HepG2 (cell line): ENCODE measurements at regions not wholly inside any gene's neighbourhood (a gene's known extent, or its start where the extent isn't known, plus 50 kb on each side); places are given as distances from the start of the nearest gene placed in this dataset.

Experiments
- ATAC-seq: fragments of 200-7000 bp; cut with Tn5 transposase; 3 replicates; pipeline ENCODE4 v1.9.1; 2020; ENCODE audit warnings: mild to moderate bottlenecking, moderate library complexity
- BruUV-seq: library from RNA; stranded (reverse); fragments of 400-500 nt; replicated peaks from 2 replicates; lab custom pipeline; 2021; lab: Mats Ljungman, UMichigan
- CTCF ChIA-PET: fragments of 300-600 bp; formaldehyde crosslinking; extraction: SDS; loops from one replicate; lab custom pipeline; 2021; ENCODE audit warnings: low total read pairs, inconsistent platforms, low intra/inter-chr PET ratio; lab: Yijun Ruan, JAX
- POLR2A ChIA-PET: fragments of 350-600 bp; sonication (Branson Sonifier 250); formaldehyde crosslinking; loops from one replicate; lab custom pipeline; 2020; ENCODE audit warnings: antibody characterized with exemption, inconsistent platforms; lab: Yijun Ruan, JAX
- DNase-seq: peaks from one replicate; pipeline ENCODE4 v3.0.0-alpha.2; 2015; ENCODE audit warnings: low spot score
- FAIRE-seq: peaks from 3 replicates; lab custom pipeline; 2011; peaks lifted over from hg19 to GRCh38; lab: Jason Lieb, UNC
- H2AFZ ChIP-seq: one replicate; pipeline ENCODE4 v1.6.1; 2011; ENCODE audit warnings: low read length, inconsistent platforms
- H3K27ac ChIP-seq: fragments of 300-600 bp; 3 replicates; pipeline ENCODE4 v1.8.0; 2011; ENCODE audit warnings: mixed run types, mild to moderate bottlenecking, mixed read lengths, low read length, inconsistent platforms; ENCODE audit not compliant: insufficient read depth; ENCODE audit errors: extremely low read length
- H3K27me3 ChIP-seq, 2 experiments: fragments of 200-600 bp in 1 of 2; 2 replicates in 1 of 2; 3 replicates in 1 of 2; pipeline versions ENCODE4 v1.6.0 to v1.8.0; 2011; ENCODE audit warnings: low read length in 2 of 2, mild to moderate bottlenecking in 2 of 2, moderate library complexity in 2 of 2, inconsistent platforms in 1 of 2; ENCODE audit not compliant: insufficient read depth in 2 of 2, control insufficient read depth in 1 of 2
- H3K36me3 ChIP-seq, 2 experiments: fragments of 200-600 bp in 1 of 2; replicated peaks in 1 of 2; 2 replicates in 1 of 2; 3 replicates in 1 of 2; pipeline versions ENCODE4 v1.5.1 to v1.8.0; 2011; ENCODE audit warnings: low read length in 2 of 2, inconsistent platforms in 1 of 2; ENCODE audit not compliant: insufficient read depth in 2 of 2, control insufficient read depth in 1 of 2
- H3K4me1 ChIP-seq: 2 replicates; pipeline ENCODE4 v1.5.1; 2012; ENCODE audit warnings: low read length, inconsistent platforms; ENCODE audit not compliant: insufficient read depth
- H3K4me2 ChIP-seq: 2 replicates; pipeline ENCODE4 v1.6.0; 2011; ENCODE audit warnings: low read depth, low read length, inconsistent platforms
- H3K4me3 ChIP-seq, 3 experiments: fragments of 200-600 bp in 1 of 3; sonication (generic), shearing (Covaris generic) in 1 of 3; replicated peaks in 1 of 3; 2 replicates each; pipeline ENCODE4 v1.5.1; 2011 to 2016; ENCODE audit warnings: low read length in 3 of 3, inconsistent platforms in 2 of 3, low read depth in 2 of 3, mild to moderate bottlenecking in 2 of 3, control low read depth in 1 of 3, mixed read lengths in 1 of 3; ENCODE audit not compliant: insufficient read depth in 1 of 3
- H3K79me2 ChIP-seq: one replicate; pipeline ENCODE4 v1.6.1; 2011; ENCODE audit warnings: low read length, inconsistent platforms; ENCODE audit not compliant: insufficient read depth
- H3K9ac ChIP-seq: 2 replicates; pipeline ENCODE4 v1.6.0; 2011; ENCODE audit warnings: mild to moderate bottlenecking, low read depth, low read length, inconsistent platforms; ENCODE audit not compliant: insufficient read depth
- H3K9me3 ChIP-seq: 2 replicates; pipeline ENCODE4 v1.5.1; 2012; ENCODE audit warnings: mild to moderate bottlenecking, low read length
- H4K20me1 ChIP-seq: 2 replicates; pipeline ENCODE4 v1.6.0; 2011; ENCODE audit warnings: inconsistent platforms, mild to moderate bottlenecking, low read length, moderate library complexity; ENCODE audit not compliant: insufficient read depth
- ATRX ChIP-seq: sonication (generic); formaldehyde crosslinking; IDR thresholded peaks from 2 replicates; pipeline ENCODE4 v1.4.0; 2020; ENCODE audit warnings: missing genetic modification reagents, borderline replicate concordance
- CBX2 ChIP-seq, 2 experiments: fragments of 200-600 bp in 1 of 2; sonication (generic); formaldehyde crosslinking in 1 of 2; IDR thresholded peaks; 2 replicates each; pipeline versions ENCODE4 v1.7.0 to v1.8.1; 2018 to 2022; ENCODE audit warnings: low read depth in 2 of 2, low read length in 1 of 2, mild to moderate bottlenecking in 1 of 2, missing genetic modification reagents in 1 of 2
- HNF1B ChIP-seq: sonication (generic); formaldehyde crosslinking; IDR thresholded peaks from 2 replicates; pipeline ENCODE4 v1.5.1; 2020; ENCODE audit warnings: mild to moderate bottlenecking, moderate library complexity, missing genetic modification reagents
- HNF4G ChIP-seq, 2 experiments: sonication (generic) in 1 of 2; formaldehyde crosslinking in 1 of 2; IDR thresholded peaks; 2 replicates each; pipeline versions ENCODE4 v1.4.0 to v1.6.1; 2011 to 2020; ENCODE audit warnings: borderline replicate concordance in 2 of 2, low read depth in 2 of 2, mild to moderate bottlenecking in 2 of 2, low read length in 1 of 2, missing genetic modification reagents in 1 of 2, moderate library complexity in 1 of 2
- ZNF280B ChIP-seq: sonication (generic); formaldehyde crosslinking; IDR thresholded peaks from 2 replicates; pipeline ENCODE4 v1.5.0; 2020; ENCODE audit warnings: missing genetic modification reagents, mild to moderate bottlenecking, borderline replicate concordance
- ZNF282 ChIP-seq: fragments of 450-650 bp; IDR thresholded peaks from 2 replicates; pipeline ENCODE4 v1.6.1; 2018; ENCODE audit not compliant: partially characterized antibody
- ZNF350 ChIP-seq: sonication (generic); formaldehyde crosslinking; IDR thresholded peaks from 2 replicates; pipeline ENCODE4 v1.4.0; 2020; ENCODE audit warnings: mild to moderate bottlenecking, low read depth, missing genetic modification reagents, borderline replicate concordance
- ZNF503 ChIP-seq: sonication (generic); formaldehyde crosslinking; IDR thresholded peaks from 2 replicates; pipeline ENCODE4 v1.4.0; 2020; ENCODE audit warnings: missing genetic modification reagents
- ZNF704 ChIP-seq: sonication (generic); formaldehyde crosslinking; IDR thresholded peaks from 2 replicates; pipeline ENCODE4 v1.8.1; 2023; ENCODE audit warnings: mild to moderate bottlenecking, inconsistent platforms, moderate library complexity, missing genetic modification reagents, borderline replicate concordance
- ZNF788 ChIP-seq: sonication (generic); formaldehyde crosslinking; IDR thresholded peaks from 2 replicates; pipeline ENCODE4 v1.5.0; 2020; ENCODE audit warnings: mild to moderate bottlenecking, missing genetic modification reagents, borderline replicate concordance
- ZNF841 ChIP-seq: sonication (generic); formaldehyde crosslinking; IDR thresholded peaks from 2 replicates; pipeline ENCODE4 v1.8.1; 2023; ENCODE audit warnings: missing genetic modification reagents, borderline replicate concordance
- WGBS: methylation state at CpG from one replicate; pipeline ENCODE4 v1.1.6; 2017; ENCODE audit warnings: low lambda C conversion rate; 5-methylcytosine and 5-hydroxymethylcytosine counted together
- in situ Hi-C: cut with HindIII; loops from 2 replicates; pipeline ENCODE4 v1.10.0; 2017; ENCODE audit warnings: low pct_unique_long_range_greater_than_20kb; ENCODE audit not compliant: extremely low pct_ligation_motif_present
- intact Hi-C: fragments of 100-400 bp; cut with micrococcal nuclease; formaldehyde crosslinking; loops from one replicate; pipeline ENCODE4 v1.10.0; 2022; ENCODE audit not compliant: unreplicated experiment

- TF ChIP-seq ZNF280B (CRISPR knock-in tag) = no peak
- TF ChIP-seq ZNF704 (CRISPR knock-in tag) = no peak
- TF ChIP-seq ZNF503 (CRISPR knock-in tag) = no peak
- TF ChIP-seq HNF1B (CRISPR knock-in tag) = no peak
These were observed 136.1 kb upstream of the CDYL start (continued) for GRCh38 chr6:4640139-4640538.

GRCh38 chr6:4638641-4639040, 137.6 kb upstream of the CDYL start:
- intact Hi-C loops = no loop called here
- H3K4me1 ChIP-seq = no peaks in the 10 kb centered on the region
- no peak for FAIRE-seq
- no TSS peak for BruUV-seq
- in situ Hi-C loops = no loop called here
- ChIA-PET POLR2A (no interaction called here), CTCF (no interaction called here)
- TF ChIP-seq ZNF350 (CRISPR knock-in tag) (no peak), ZNF282 (no peak), ZNF841 (CRISPR knock-in tag) (no peak), CBX2 (IDR thresholded peaks at IDR 0.05; ENCODE audit: low read depth, low read length) (no peak), CBX2 (CRISPR knock-in tag; IDR thresholded peaks at IDR 0.05; ENCODE audit: low read depth) (no peak), ATRX (CRISPR knock-in tag) (no peak), HNF4G (IDR thresholded peaks at IDR 0.05; ENCODE audit: borderline replicate concordance, low read depth, low read length) (no peak), HNF4G (CRISPR knock-in tag; IDR thresholded peaks at IDR 0.05; ENCODE audit: borderline replicate concordance, low read depth) (no peak), ZNF788 (CRISPR knock-in tag) (no peak)
- DNase-seq = no peak
- H3K79me2 ChIP-seq = no peaks in the 10 kb centered on the region
- no peaks in the 10 kb centered on the region for H4K20me1 ChIP-seq
- 3% methylated on average over 1 of the region's 1 CpG for WGBS
- no peak for ATAC-seq
- H3K27me3 ChIP-seq = peaks cover 0 to 25% of the 10 kb centered on the region in 2 experiments; a peak in 2 of 5 replicates
- no peak overlapping the region for H2AFZ ChIP-seq
- no peak overlapping the region for H3K4me2 ChIP-seq
- no peak overlapping the region for H3K27ac ChIP-seq
- no peak overlapping the region for H3K9ac ChIP-seq
- H3K36me3 ChIP-seq = no peaks in the 10 kb centered on the region
- H3K9me3 ChIP-seq = no peaks in the 10 kb centered on the region
- no peak overlapping the region for H3K4me3 ChIP-seq
